ENCODE measurements at regions not wholly inside any gene's neighbourhood (a gene's known extent, or its start where the extent isn't known, plus 50 kb on each side); places are given as distances from the start of the nearest gene placed in this dataset.

- DNase-seq (ENCODE audit: insufficient read length) (no peak), FAIRE-seq (no peak)
- TF ChIP-seq POLR2AphosphoS5 (IDR thresholded peaks at IDR 0.05; ENCODE audit: low read depth, low read length) (no peak), POLR2A (IDR thresholded peaks at IDR 0.05; ENCODE audit: low read depth, low read length) (no peak), TAF1 (IDR thresholded peaks at IDR 0.05; ENCODE audit: borderline replicate concordance, low read depth, low read length) (no peak)
Measured at GRCh38 chr2:34844629-34845028, 1245.5 kb upstream of the FAM98A start.

- no peak for TF ChIP-seq POLR2AphosphoS5 (IDR thresholded peaks at IDR 0.05; ENCODE audit: low read depth, low read length)
- no peak for TF ChIP-seq TAF1 (IDR thresholded peaks at IDR 0.05; ENCODE audit: borderline replicate concordance, low read depth, low read length)
- TF ChIP-seq POLR2A (IDR thresholded peaks at IDR 0.05; ENCODE audit: low read depth, low read length), result no peak
- no peak for FAIRE-seq
- DNase-seq (ENCODE audit: insufficient read length), result no peak
Measured at GRCh38 chr2:34838408-34838807, 1239.3 kb upstream of the FAM98A start.

- FAIRE-seq, result no peak
Measured at GRCh38 chr2:34836361-34836760, 1237.3 kb upstream of the FAM98A start.

GRCh38 chr2:34831096-34831495 lies 1232.0 kb upstream of the FAM98A start:
- DNase-seq (ENCODE audit: insufficient read length), result no peak
- no peak for FAIRE-seq
- no peak for TF ChIP-seq POLR2A (IDR thresholded peaks at IDR 0.05; ENCODE audit: low read depth, low read length)
- TF ChIP-seq POLR2AphosphoS5 (IDR thresholded peaks at IDR 0.05; ENCODE audit: low read depth, low read length), result no peak
- TF ChIP-seq TAF1 (IDR thresholded peaks at IDR 0.05; ENCODE audit: borderline replicate concordance, low read depth, low read length), result no peak

More at GRCh38 chr2:34836361-34836760, 1237.3 kb upstream of the FAM98A start:
- no peak for DNase-seq (ENCODE audit: insufficient read length)
- no peak for TF ChIP-seq POLR2AphosphoS5 (IDR thresholded peaks at IDR 0.05; ENCODE audit: low read depth, low read length)
- no peak for TF ChIP-seq TAF1 (IDR thresholded peaks at IDR 0.05; ENCODE audit: borderline replicate concordance, low read depth, low read length)
- no peak for TF ChIP-seq POLR2A (IDR thresholded peaks at IDR 0.05; ENCODE audit: low read depth, low read length)

DNA sequence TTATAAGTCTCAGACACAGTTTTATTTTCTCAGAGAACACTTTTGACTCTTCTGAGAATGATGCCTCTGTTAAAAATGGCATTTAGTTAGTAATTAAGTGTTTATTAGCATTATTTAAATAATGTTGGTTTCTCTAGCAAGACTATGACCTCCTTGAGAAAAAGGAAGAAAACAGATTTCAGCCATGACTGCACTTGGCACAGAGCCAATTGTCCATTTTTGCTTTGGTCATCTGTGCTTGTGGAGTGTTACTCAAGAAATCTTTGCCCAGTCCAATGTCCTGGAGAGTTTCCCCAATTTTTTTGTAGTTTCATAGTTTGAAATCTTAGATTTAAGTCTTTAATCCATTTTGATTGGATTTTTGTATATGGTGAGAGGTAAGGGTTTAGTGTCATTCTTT lies 1229.4 kb upstream of the FAM98A start:
- no peak for FAIRE-seq

DNA sequence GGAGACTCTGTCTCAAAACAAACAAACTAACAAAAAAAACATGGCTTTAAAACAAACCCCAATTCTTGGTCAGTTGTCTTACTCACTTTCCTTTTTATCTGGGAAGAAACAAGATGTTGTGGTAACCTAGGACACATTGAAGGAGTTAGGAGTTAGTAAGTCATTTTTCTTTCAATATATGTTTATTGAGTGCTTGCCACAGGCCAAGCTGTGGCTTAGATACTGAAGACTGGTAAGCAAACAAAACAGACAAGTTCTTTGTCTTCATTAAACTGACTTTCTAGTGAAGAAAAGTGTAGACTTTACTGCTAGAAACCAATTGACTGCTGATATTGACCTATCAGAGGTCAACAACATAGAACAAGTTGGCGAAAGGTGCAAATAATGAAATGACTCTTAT lies 1228.3 kb upstream of the FAM98A start:
- DNase-seq (ENCODE audit: insufficient read length) (no peak), FAIRE-seq (no peak)
- no peak for TF ChIP-seq POLR2A (IDR thresholded peaks at IDR 0.05; ENCODE audit: low read depth, low read length)
- TF ChIP-seq POLR2AphosphoS5 (IDR thresholded peaks at IDR 0.05; ENCODE audit: low read depth, low read length), result no peak
- no peak for TF ChIP-seq TAF1 (IDR thresholded peaks at IDR 0.05; ENCODE audit: borderline replicate concordance, low read depth, low read length)

More for the DNA sequence above, 1229.4 kb upstream of the FAM98A start:
- no peak for TF ChIP-seq POLR2AphosphoS5 (IDR thresholded peaks at IDR 0.05; ENCODE audit: low read depth, low read length)
- TF ChIP-seq TAF1 (IDR thresholded peaks at IDR 0.05; ENCODE audit: borderline replicate concordance, low read depth, low read length), result no peak
- TF ChIP-seq POLR2A (IDR thresholded peaks at IDR 0.05; ENCODE audit: low read depth, low read length), result no peak
- no peak for DNase-seq (ENCODE audit: insufficient read length)

- FAIRE-seq, result no peak
- no peak for DNase-seq (ENCODE audit: insufficient read length)
- TF ChIP-seq POLR2A (IDR thresholded peaks at IDR 0.05; ENCODE audit: low read depth, low read length), result no peak
- TF ChIP-seq POLR2AphosphoS5 (IDR thresholded peaks at IDR 0.05; ENCODE audit: low read depth, low read length), result no peak
- no peak for TF ChIP-seq TAF1 (IDR thresholded peaks at IDR 0.05; ENCODE audit: borderline replicate concordance, low read depth, low read length)
Measured at GRCh38 chr2:34825686-34826085, 1226.6 kb upstream of the FAM98A start.

GRCh38 chr2:34822616-34823015 lies 1223.5 kb upstream of the FAM98A start:
- DNase-seq (ENCODE audit: insufficient read length) (no peak), FAIRE-seq (no peak)
- TF ChIP-seq TAF1 (IDR thresholded peaks at IDR 0.05; ENCODE audit: borderline replicate concordance, low read depth, low read length), result no peak
- no peak for TF ChIP-seq POLR2AphosphoS5 (IDR thresholded peaks at IDR 0.05; ENCODE audit: low read depth, low read length)
- TF ChIP-seq POLR2A (IDR thresholded peaks at IDR 0.05; ENCODE audit: low read depth, low read length), result no peak

DNA sequence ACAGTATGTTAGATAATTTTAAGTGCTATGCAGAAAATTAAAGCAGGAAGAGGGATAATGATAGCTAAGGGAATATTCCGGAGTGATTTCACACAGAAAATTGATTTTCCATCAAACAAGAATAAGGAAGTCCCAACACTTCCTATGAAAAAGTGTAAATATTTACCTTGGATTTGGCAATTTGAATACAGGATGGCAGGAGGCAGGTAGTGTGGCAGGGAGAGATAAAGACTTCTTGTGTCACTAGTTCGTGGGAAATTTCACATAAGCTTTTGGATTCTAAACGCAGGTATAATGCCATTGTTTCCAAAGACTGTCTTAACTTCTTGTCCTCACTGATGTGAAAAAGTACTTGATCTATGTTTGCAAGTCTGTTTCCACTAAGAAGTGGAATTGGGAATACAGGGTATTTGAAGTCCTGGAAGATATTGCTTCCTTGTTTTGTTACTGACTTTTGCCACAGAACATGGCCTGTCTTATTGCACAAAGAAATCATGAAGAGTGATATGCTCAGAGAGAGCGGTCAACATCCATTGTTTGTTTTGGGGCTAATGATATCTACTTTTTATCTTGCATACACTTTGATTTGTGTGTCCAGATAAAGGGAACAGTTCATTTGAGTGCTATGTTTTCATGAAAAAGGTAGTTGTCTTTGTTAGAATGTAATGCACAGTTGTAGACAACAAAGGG lies 1216.1 kb upstream of the FAM98A start:
- TF ChIP-seq POLR2A (IDR thresholded peaks at IDR 0.05; ENCODE audit: low read depth, low read length) (no peak), TAF1 (IDR thresholded peaks at IDR 0.05; ENCODE audit: borderline replicate concordance, low read depth, low read length) (no peak), POLR2AphosphoS5 (IDR thresholded peaks at IDR 0.05; ENCODE audit: low read depth, low read length) (no peak)
- no peak for DNase-seq (ENCODE audit: insufficient read length)
- FAIRE-seq, result no peak

GRCh38 chr2:34810456-34810855 lies 1211.4 kb upstream of the FAM98A start:
- no peak for TF ChIP-seq POLR2AphosphoS5 (IDR thresholded peaks at IDR 0.05; ENCODE audit: low read depth, low read length)
- no peak for TF ChIP-seq POLR2A (IDR thresholded peaks at IDR 0.05; ENCODE audit: low read depth, low read length)
- TF ChIP-seq TAF1 (IDR thresholded peaks at IDR 0.05; ENCODE audit: borderline replicate concordance, low read depth, low read length), result no peak
- no peak for DNase-seq (ENCODE audit: insufficient read length)
- FAIRE-seq, result no peak

GRCh38 chr2:34808426-34808825 lies 1209.3 kb upstream of the FAM98A start:
- DNase-seq (ENCODE audit: insufficient read length) (no peak), FAIRE-seq (no peak)
- no peak for TF ChIP-seq TAF1 (IDR thresholded peaks at IDR 0.05; ENCODE audit: borderline replicate concordance, low read depth, low read length)
- TF ChIP-seq POLR2AphosphoS5 (IDR thresholded peaks at IDR 0.05; ENCODE audit: low read depth, low read length), result no peak
- no peak for TF ChIP-seq POLR2A (IDR thresholded peaks at IDR 0.05; ENCODE audit: low read depth, low read length)

DNA sequence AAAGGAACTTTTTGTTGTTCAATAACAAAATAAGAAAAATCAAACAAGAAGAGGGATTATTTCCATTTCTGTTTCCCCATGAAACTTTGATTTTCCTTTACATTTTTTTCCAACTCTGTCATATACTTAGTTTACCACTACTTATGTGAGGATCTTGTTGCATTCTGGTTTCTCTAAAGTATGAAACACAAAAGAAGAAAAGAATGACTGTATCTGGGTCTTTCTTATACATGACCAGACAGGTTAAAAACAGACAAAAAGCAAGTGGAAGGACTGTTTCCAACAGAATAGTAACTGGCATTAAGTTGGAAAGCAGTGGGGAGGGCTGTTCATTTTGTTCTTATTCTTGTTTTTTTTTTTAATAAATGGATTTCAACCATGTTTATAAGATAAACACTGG lies 1207.8 kb upstream of the FAM98A start:
- TF ChIP-seq TAF1 (IDR thresholded peaks at IDR 0.05; ENCODE audit: borderline replicate concordance, low read depth, low read length), result no peak
- no peak for TF ChIP-seq POLR2AphosphoS5 (IDR thresholded peaks at IDR 0.05; ENCODE audit: low read depth, low read length)
- TF ChIP-seq POLR2A (IDR thresholded peaks at IDR 0.05; ENCODE audit: low read depth, low read length), result no peak
- FAIRE-seq, result no peak
- DNase-seq (ENCODE audit: insufficient read length), result no peak
